ENCODE measurements at regions not wholly inside any gene's neighbourhood (a gene's known extent, or its start where the extent isn't known, plus 50 kb on each side); places are given as distances from the start of the nearest gene placed in this dataset.

GRCh38 chr5:39648085-39648847 is 223.5 kb upstream of the DAB2 start:
- CTCF ChIA-PET, result interaction anchor here (0.6 to 1.2 kb wide), 2 partner anchors 66 to 674 kb away, joined by 3 to 12 read pairs; no protein-coding TSS in a partner anchor

GRCh38 chr5:39640552-39640951 is 215.8 kb upstream of the DAB2 start:
- Histone ChIP-seq H3K4me2 (ENCODE audit: low read length) (peak overlapping the region; percentile 32), H3K27me3 (ENCODE audit: low read length) (no peaks in the 10 kb centered on the region), H4K20me1 (ENCODE audit: low read length) (no peaks in the 10 kb centered on the region), H3K9ac (ENCODE audit: low read length) (peak overlapping the region; percentile 45), H3K27ac (ENCODE audit: low read length) (peak overlapping the region; percentile 93), H3F3A (ENCODE audit: low read length, unreplicated experiment) (peaks cover 10% of the 10 kb centered on the region), H3K4me1 (ENCODE audit: insufficient read depth, low read length) (peaks cover 41% of the 10 kb centered on the region), H3K79me2 (ENCODE audit: low read length) (no peaks in the 10 kb centered on the region), H3K9me2 (replicated peaks; ENCODE audit: low read length) (no peaks in the 10 kb centered on the region), H3K4me3 (ENCODE audit: low read length) (no peak overlapping the region), H3K9me3 (ENCODE audit: low read length) (no peaks in the 10 kb centered on the region), H3K36me3 (ENCODE audit: low read depth, low read length) (no peaks in the 10 kb centered on the region), H2AFZ (ENCODE audit: low read length) (no peak overlapping the region)
- ATAC-seq (no peak), DNase-seq (no peak)
- TF ChIP-seq EZH2phosphoT487 (IDR thresholded peaks at IDR 0.05; ENCODE audit: borderline replicate concordance, low read length) (no peak), CTCF (conservative IDR thresholded peaks at IDR 0.05; ENCODE audit: low read depth, low read length) (no peak), EZH2 (IDR thresholded peaks at IDR 0.05; ENCODE audit: low read length, unreplicated experiment) (no peak)
- ChIA-PET POLR2A (ENCODE audit: unreplicated experiment) (no interaction called here), CTCF (interaction anchor here (0.7 kb wide), 1 partner anchor 43 kb away, joined by 9 read pairs; no protein-coding TSS in a partner anchor)
- intact Hi-C loops (cut with micrococcal nuclease), result loop anchor here (2.0 kb wide), 1 partner anchor 1048 kb away; no protein-coding TSS in a partner anchor
- no TSS peak for BruUV-seq (replicated peaks)

More at GRCh38 chr5:39648085-39648847, 223.5 kb upstream of the DAB2 start:
- peak overlapping the region; percentile 73 for H2AFZ ChIP-seq (ENCODE audit: low read length)
- H3K9me3 ChIP-seq (ENCODE audit: low read length), result no peaks in the 10 kb centered on the region
- H3K27ac ChIP-seq (ENCODE audit: low read length), result peak overlapping the region; percentile 62
- H3K4me1 ChIP-seq (ENCODE audit: insufficient read depth, low read length), result peaks cover 30% of the 10 kb centered on the region
- H3K36me3 ChIP-seq (ENCODE audit: low read depth, low read length), result no peaks in the 10 kb centered on the region
- no peak overlapping the region for H3K4me3 ChIP-seq (ENCODE audit: low read length)
- TF ChIP-seq EZH2phosphoT487 (IDR thresholded peaks at IDR 0.05; ENCODE audit: borderline replicate concordance, low read length), result no peak
- TF ChIP-seq CTCF (conservative IDR thresholded peaks at IDR 0.05; ENCODE audit: low read depth, low read length), result no peak
- no peak for TF ChIP-seq EZH2 (IDR thresholded peaks at IDR 0.05; ENCODE audit: low read length, unreplicated experiment)
- intact Hi-C loops (cut with micrococcal nuclease), result loop anchor here (1.0 to 5.0 kb wide), 5 partner anchors 48 to 1089 kb away; no protein-coding TSS in a partner anchor
- H3K4me2 ChIP-seq (ENCODE audit: low read length), result peak overlapping the region; percentile 33
- no peaks in the 10 kb centered on the region for H3K79me2 ChIP-seq (ENCODE audit: low read length)
- BruUV-seq (replicated peaks), result no TSS peak
- peak overlapping the region; percentile 15 for H3K9ac ChIP-seq (ENCODE audit: low read length)
- POLR2A ChIA-PET (ENCODE audit: unreplicated experiment), result no interaction called here
- H3F3A ChIP-seq (ENCODE audit: low read length, unreplicated experiment), result no peaks in the 10 kb centered on the region
- no peaks in the 10 kb centered on the region for H4K20me1 ChIP-seq (ENCODE audit: low read length)
- H3K27me3 ChIP-seq (ENCODE audit: low read length), result no peaks in the 10 kb centered on the region
- no peaks in the 10 kb centered on the region for H3K9me2 ChIP-seq (replicated peaks; ENCODE audit: low read length)
- ATAC-seq (peak; percentile 34), DNase-seq (no peak)
